HepG2 (cell line): ENCODE measurements at regions not wholly inside any gene's neighbourhood (a gene's known extent, or its start where the extent isn't known, plus 50 kb on each side); places are given as distances from the start of the nearest gene placed in this dataset.

ENCODE experiments used
- ATAC-seq: fragments of 200-7000 bp; cut with Tn5 transposase; 3 replicates; pipeline ENCODE4 v1.9.1; 2020; ENCODE audit warnings: mild to moderate bottlenecking, moderate library complexity
- BruUV-seq: library from RNA; stranded (reverse); fragments of 400-500 nt; replicated peaks from 2 replicates; lab custom pipeline; 2021; lab: Mats Ljungman, UMichigan
- CTCF ChIA-PET: fragments of 300-600 bp; formaldehyde crosslinking; extraction: SDS; loops from one replicate; lab custom pipeline; 2021; ENCODE audit warnings: low total read pairs, inconsistent platforms, low intra/inter-chr PET ratio; lab: Yijun Ruan, JAX
- POLR2A ChIA-PET: fragments of 350-600 bp; sonication (Branson Sonifier 250); formaldehyde crosslinking; loops from one replicate; lab custom pipeline; 2020; ENCODE audit warnings: antibody characterized with exemption, inconsistent platforms; lab: Yijun Ruan, JAX
- DNase-seq: peaks from one replicate; pipeline ENCODE4 v3.0.0-alpha.2; 2015; ENCODE audit warnings: low spot score
- FAIRE-seq: peaks from 3 replicates; lab custom pipeline; 2011; peaks lifted over from hg19 to GRCh38; lab: Jason Lieb, UNC
- H2AFZ ChIP-seq: one replicate; pipeline ENCODE4 v1.6.1; 2011; ENCODE audit warnings: low read length, inconsistent platforms
- H3K27ac ChIP-seq: fragments of 300-600 bp; 3 replicates; pipeline ENCODE4 v1.8.0; 2011; ENCODE audit warnings: mixed run types, mild to moderate bottlenecking, mixed read lengths, low read length, inconsistent platforms; ENCODE audit not compliant: insufficient read depth; ENCODE audit errors: extremely low read length
- H3K27me3 ChIP-seq, 2 experiments: fragments of 200-600 bp in 1 of 2; 2 replicates in 1 of 2; 3 replicates in 1 of 2; pipeline versions ENCODE4 v1.6.0 to v1.8.0; 2011; ENCODE audit warnings: low read length in 2 of 2, mild to moderate bottlenecking in 2 of 2, moderate library complexity in 2 of 2, inconsistent platforms in 1 of 2; ENCODE audit not compliant: insufficient read depth in 2 of 2, control insufficient read depth in 1 of 2
- H3K36me3 ChIP-seq, 2 experiments: fragments of 200-600 bp in 1 of 2; replicated peaks in 1 of 2; 2 replicates in 1 of 2; 3 replicates in 1 of 2; pipeline versions ENCODE4 v1.5.1 to v1.8.0; 2011; ENCODE audit warnings: low read length in 2 of 2, inconsistent platforms in 1 of 2; ENCODE audit not compliant: insufficient read depth in 2 of 2, control insufficient read depth in 1 of 2
- H3K4me1 ChIP-seq: 2 replicates; pipeline ENCODE4 v1.5.1; 2012; ENCODE audit warnings: low read length, inconsistent platforms; ENCODE audit not compliant: insufficient read depth
- H3K4me2 ChIP-seq: 2 replicates; pipeline ENCODE4 v1.6.0; 2011; ENCODE audit warnings: low read depth, low read length, inconsistent platforms
- H3K4me3 ChIP-seq, 3 experiments: fragments of 200-600 bp in 1 of 3; sonication (generic), shearing (Covaris generic) in 1 of 3; replicated peaks in 1 of 3; 2 replicates each; pipeline ENCODE4 v1.5.1; 2011 to 2016; ENCODE audit warnings: low read length in 3 of 3, inconsistent platforms in 2 of 3, low read depth in 2 of 3, mild to moderate bottlenecking in 2 of 3, control low read depth in 1 of 3, mixed read lengths in 1 of 3; ENCODE audit not compliant: insufficient read depth in 1 of 3
- H3K79me2 ChIP-seq: one replicate; pipeline ENCODE4 v1.6.1; 2011; ENCODE audit warnings: low read length, inconsistent platforms; ENCODE audit not compliant: insufficient read depth
- H3K9ac ChIP-seq: 2 replicates; pipeline ENCODE4 v1.6.0; 2011; ENCODE audit warnings: mild to moderate bottlenecking, low read depth, low read length, inconsistent platforms; ENCODE audit not compliant: insufficient read depth
- H3K9me3 ChIP-seq: 2 replicates; pipeline ENCODE4 v1.5.1; 2012; ENCODE audit warnings: mild to moderate bottlenecking, low read length
- H4K20me1 ChIP-seq: 2 replicates; pipeline ENCODE4 v1.6.0; 2011; ENCODE audit warnings: inconsistent platforms, mild to moderate bottlenecking, low read length, moderate library complexity; ENCODE audit not compliant: insufficient read depth
- AFF4 ChIP-seq: sonication (generic); formaldehyde crosslinking; IDR thresholded peaks from 2 replicates; pipeline ENCODE4 v1.4.0; 2020; ENCODE audit warnings: missing genetic modification reagents
- FOXK2 ChIP-seq: fragments of 450-650 bp; IDR thresholded peaks from 2 replicates; pipeline ENCODE4 v1.6.1; 2016
- NFATC3 ChIP-seq: sonication (generic); formaldehyde crosslinking; IDR thresholded peaks from 2 replicates; pipeline ENCODE4 v1.5.1; 2020; ENCODE audit warnings: mild to moderate bottlenecking, missing genetic modification reagents
- NKX3-1 ChIP-seq: sonication (generic); formaldehyde crosslinking; IDR thresholded peaks from 2 replicates; pipeline ENCODE4 v1.5.0; 2020; ENCODE audit warnings: missing genetic modification reagents
- PHF8 ChIP-seq: sonication (generic); formaldehyde crosslinking; IDR thresholded peaks from 2 replicates; pipeline ENCODE4 v1.5.0; 2020; ENCODE audit warnings: missing genetic modification reagents
- RFX1 ChIP-seq: fragments of 450-650 bp; IDR thresholded peaks from 2 replicates; pipeline ENCODE4 v1.6.1; 2017
- TCF7 ChIP-seq: sonication (generic); IDR thresholded peaks from 2 replicates; pipeline ENCODE4 v1.6.1; 2016; ENCODE audit warnings: antibody characterized with exemption, low read depth
- ZFY ChIP-seq: sonication (generic); formaldehyde crosslinking; IDR thresholded peaks from 2 replicates; pipeline ENCODE4 v1.4.0; 2020; ENCODE audit warnings: missing genetic modification reagents
- ZKSCAN8 ChIP-seq: IDR thresholded peaks from 2 replicates; pipeline ENCODE4 v1.6.1; 2016; ENCODE audit warnings: borderline replicate concordance, missing genetic modification reagents, missing compliant biosample characterization
- ZNF362 ChIP-seq: sonication (generic); formaldehyde crosslinking; IDR thresholded peaks from 2 replicates; pipeline ENCODE4 v1.4.0; 2020; ENCODE audit warnings: missing genetic modification reagents, mild to moderate bottlenecking, borderline replicate concordance
- ZNF441 ChIP-seq: sonication (generic); formaldehyde crosslinking; IDR thresholded peaks from 2 replicates; pipeline ENCODE4 v1.7.0; 2021; ENCODE audit warnings: missing genetic modification reagents, borderline replicate concordance
- WGBS: methylation state at CpG from one replicate; pipeline ENCODE4 v1.1.6; 2017; ENCODE audit warnings: low lambda C conversion rate; 5-methylcytosine and 5-hydroxymethylcytosine counted together
- in situ Hi-C: cut with HindIII; loops from 2 replicates; pipeline ENCODE4 v1.10.0; 2017; ENCODE audit warnings: low pct_unique_long_range_greater_than_20kb; ENCODE audit not compliant: extremely low pct_ligation_motif_present
- intact Hi-C: fragments of 100-400 bp; cut with micrococcal nuclease; formaldehyde crosslinking; loops from one replicate; pipeline ENCODE4 v1.10.0; 2022; ENCODE audit not compliant: unreplicated experiment

GRCh38 chr13:50075619-50076097 lies 60.4 kb downstream of the KCNRG start:
- Histone ChIP-seq H3K4me3 (no peak overlapping the region), H2AFZ (no peak overlapping the region), H3K79me2 (peaks cover 100% of the 10 kb centered on the region), H3K9ac (no peak overlapping the region), H3K9me3 (no peaks in the 10 kb centered on the region), H3K4me2 (peak overlapping the region; percentile 25; the same call in 1 of the 2 replicates), H3K27ac (peak overlapping the region; percentile 8), H4K20me1 (no peaks in the 10 kb centered on the region; the same call in 1 of the 2 replicates), H3K36me3 (peaks cover 0 to 9% of the 10 kb centered on the region in 2 experiments; a peak in 1 of 5 replicates), H3K27me3 (no peaks in the 10 kb centered on the region), H3K4me1 (peaks cover 52% of the 10 kb centered on the region)
- 86% methylated on average over 3 of the region's 3 CpGs for WGBS
- BruUV-seq, result no TSS peak
- POLR2A ChIA-PET, result interaction anchor here (1.1 to 1.3 kb wide), 2 partner anchors 49 to 50 kb away, joined by 3 to 4 read pairs; no protein-coding TSS in a partner anchor
- ATAC-seq, result peak; percentile 45; the same call in 2 of the 3 replicates
- CTCF ChIA-PET, result no interaction called here
- in situ Hi-C loops (no loop called here), intact Hi-C loops (no loop called here)
- DNase-seq, result no peak
- FAIRE-seq, result no peak
- TF ChIP-seq ZNF362 (CRISPR knock-in tag) (no peak), AFF4 (CRISPR knock-in tag) (no peak), ZKSCAN8 (CRISPR knock-in tag) (no peak), NFATC3 (CRISPR knock-in tag) (no peak), PHF8 (no peak), FOXK2 (no peak), ZNF441 (CRISPR knock-in tag) (no peak), RFX1 (no peak), TCF7 (no peak), NKX3-1 (no peak), ZFY (CRISPR knock-in tag) (no peak)
